ENCODE measurements at regions not wholly inside any gene's neighbourhood (a gene's known extent, or its start where the extent isn't known, plus 50 kb on each side); places are given as distances from the start of the nearest gene placed in this dataset.
A peak's percentile ranks its signal among the peaks of the same experiment; 100 is the strongest.
"Not testable (repeated sequence)": the region's sequence is repeated elsewhere in the genome, so short reads cannot be mapped to it uniquely, and the experiment has no call there.

- TF ChIP-seq CTCF (IDR thresholded peaks at IDR 0.05 in 4 of 5, conservative IDR thresholded peaks at IDR 0.05 in 1 of 5) (no peak), POLR2A (IDR thresholded peaks at IDR 0.05) (no peak)
- intact Hi-C loops (cut with DNase I; ENCODE audit: low total_unique reads) = no loop called here
- H3K27me3 ChIP-seq = no peaks in the 10 kb centered on the region
- no peak for DNase-seq
- no peak overlapping the region for H3K4me3 ChIP-seq
- H3K27ac ChIP-seq = no peak overlapping the region
- H3K4me1 ChIP-seq = no peaks in the 10 kb centered on the region
- ATAC-seq = no peak
- H3K36me3 ChIP-seq = no peaks in the 10 kb centered on the region
- in situ Hi-C loops (cut with MboI; ENCODE audit: low sequenced_read_pairs in 4 of 4) = no loop called here
- H3K9me3 ChIP-seq = no peaks in the 10 kb centered on the region
Measured at GRCh38 chr2:747762-748351, 70.7 kb upstream of the TMEM18 start.

GRCh38 chr2:746697-747096 lies 69.5 kb upstream of the TMEM18 start:
- no peaks in the 10 kb centered on the region for H3K4me1 ChIP-seq
- intact Hi-C loops (cut with DNase I; ENCODE audit: low total_unique reads) = no loop called here
- no peak for TF ChIP-seq CTCF (IDR thresholded peaks at IDR 0.05 in 4 of 5, conservative IDR thresholded peaks at IDR 0.05 in 1 of 5)
- no peak for TF ChIP-seq POLR2A (IDR thresholded peaks at IDR 0.05)
- no peaks in the 10 kb centered on the region for H3K36me3 ChIP-seq
- DNase-seq (no peak), ATAC-seq (no peak)
- H3K9me3 ChIP-seq = no peaks in the 10 kb centered on the region
- no peaks in the 10 kb centered on the region for H3K27me3 ChIP-seq
- in situ Hi-C loops (cut with MboI; ENCODE audit: low sequenced_read_pairs in 4 of 4) = no loop called here
- no peak overlapping the region for H3K27ac ChIP-seq
- no peak overlapping the region for H3K4me3 ChIP-seq

GRCh38 chr2:744088-744487 lies 66.9 kb upstream of the TMEM18 start:
- in situ Hi-C loops (cut with MboI; ENCODE audit: low sequenced_read_pairs in 4 of 4) = no loop called here
- no peaks in the 10 kb centered on the region for H3K9me3 ChIP-seq
- intact Hi-C loops (cut with DNase I; ENCODE audit: low total_unique reads) = no loop called here
- peaks cover 0 to 6% (median 0%) of the 10 kb centered on the region in 3 donors for H3K27me3 ChIP-seq
- ATAC-seq = no peak
- no peaks in the 10 kb centered on the region for H3K36me3 ChIP-seq
- no peak overlapping the region for H3K4me3 ChIP-seq
- no peak for DNase-seq
- H3K27ac ChIP-seq = no peak overlapping the region
- H3K4me1 ChIP-seq = peaks cover 5 to 14% of the 10 kb centered on the region in 2 donors
- TF ChIP-seq CTCF (IDR thresholded peaks at IDR 0.05 in 4 of 5, conservative IDR thresholded peaks at IDR 0.05 in 1 of 5) (no peak), POLR2A (IDR thresholded peaks at IDR 0.05) (no peak)

- H3K27me3 ChIP-seq = peaks cover 0 to 15% (median 4%) of the 10 kb centered on the region in 3 donors
- H3K27ac ChIP-seq = no peak overlapping the region
- intact Hi-C loops (cut with DNase I; ENCODE audit: low total_unique reads) = no loop called here
- no peak for ATAC-seq
- no peak overlapping the region for H3K4me3 ChIP-seq
- H3K4me1 ChIP-seq = peaks cover 5 to 14% of the 10 kb centered on the region in 2 donors
- TF ChIP-seq POLR2A (IDR thresholded peaks at IDR 0.05) (no peak), CTCF (IDR thresholded peaks at IDR 0.05 in 4 of 5, conservative IDR thresholded peaks at IDR 0.05 in 1 of 5) (no peak)
- no peak for DNase-seq
- H3K9me3 ChIP-seq = no peaks in the 10 kb centered on the region
- in situ Hi-C loops (cut with MboI; ENCODE audit: low sequenced_read_pairs in 4 of 4) = no loop called here
- no peaks in the 10 kb centered on the region for H3K36me3 ChIP-seq
Measured at GRCh38 chr2:742221-742620, 65.0 kb upstream of the TMEM18 start.

GRCh38 chr2:741195-741496 lies 63.9 kb upstream of the TMEM18 start:
- H3K27ac ChIP-seq = no peak overlapping the region
- DNase-seq = no peak
- no peaks in the 10 kb centered on the region for H3K36me3 ChIP-seq
- H3K4me1 ChIP-seq = peaks cover 5 to 14% of the 10 kb centered on the region in 2 donors
- H3K27me3 ChIP-seq = peaks cover 0 to 15% (median 6%) of the 10 kb centered on the region in 3 donors
- in situ Hi-C loops (cut with MboI; ENCODE audit: low sequenced_read_pairs in 4 of 4) (no loop called here), intact Hi-C loops (cut with DNase I; ENCODE audit: low total_unique reads) (no loop called here)
- no peak overlapping the region for H3K4me3 ChIP-seq
- TF ChIP-seq POLR2A (IDR thresholded peaks at IDR 0.05) (no peak), CTCF (IDR thresholded peaks at IDR 0.05 in 4 of 5, conservative IDR thresholded peaks at IDR 0.05 in 1 of 5) (no peak)
- no peak for ATAC-seq
- no peaks in the 10 kb centered on the region for H3K9me3 ChIP-seq

DNA sequence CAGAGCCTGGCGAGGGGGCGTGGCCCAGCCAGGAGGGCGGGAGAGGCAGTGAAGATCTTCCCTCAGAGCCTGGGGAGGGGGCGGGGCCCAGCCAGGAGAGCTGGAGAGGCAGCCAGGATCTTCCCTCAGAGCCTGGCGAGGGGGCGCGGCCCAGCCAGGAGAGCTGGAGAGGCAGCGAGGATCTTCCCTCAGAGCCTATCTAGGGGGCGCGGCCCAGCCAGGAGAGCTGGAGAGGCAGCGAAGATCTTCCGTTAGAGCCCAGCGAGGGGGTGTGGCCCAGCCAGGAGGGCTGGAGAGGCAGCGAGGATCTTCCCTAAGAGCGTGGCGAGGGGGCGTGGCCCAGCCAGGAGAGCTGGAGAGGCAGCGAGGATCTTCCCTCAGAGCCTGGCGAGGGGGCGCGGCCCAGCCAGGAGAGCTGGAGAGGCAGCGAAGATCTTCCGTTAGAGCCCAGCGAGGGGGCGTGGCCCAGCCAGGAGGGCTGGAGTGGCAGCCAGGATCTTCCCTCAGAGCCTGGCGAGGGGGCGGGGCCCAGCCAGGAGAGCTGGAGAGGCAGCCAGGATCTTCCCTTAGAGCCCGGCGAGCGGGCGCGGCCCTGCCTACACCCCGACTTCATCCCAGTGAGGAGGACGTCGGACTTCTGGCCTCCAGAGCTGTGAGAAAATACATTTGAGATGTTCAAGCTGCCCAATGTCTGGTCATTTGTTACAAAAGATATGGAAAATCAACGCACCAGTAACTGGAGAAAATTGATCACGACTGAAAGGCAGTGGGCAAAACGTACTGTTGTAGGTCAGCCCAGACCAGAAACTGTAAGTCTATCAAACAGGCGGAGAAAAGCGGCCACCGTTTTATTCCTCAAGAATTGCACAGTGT lies 63.4 kb upstream of the TMEM18 start:
- in situ Hi-C loops (cut with MboI; ENCODE audit: low sequenced_read_pairs in 4 of 4); H3K27ac ChIP-seq; H3K9me3 ChIP-seq; intact Hi-C loops (cut with DNase I; ENCODE audit: low total_unique reads); H3K36me3 ChIP-seq; ATAC-seq: not testable (repeated sequence)
- peaks cover 5 to 14% of the 10 kb centered on the region in 2 donors for H3K4me1 ChIP-seq
- peak; percentile 11 to 18 for DNase-seq
- H3K4me3 ChIP-seq = peak overlapping the region; percentile 47 to 68 (median 54)
- peaks cover 0 to 15% (median 6%) of the 10 kb centered on the region in 3 donors for H3K27me3 ChIP-seq

Data from gastrocnemius medialis (tissue), 4 donors.